B cell (primary cell): ENCODE measurements at regions not wholly inside any gene's neighbourhood (a gene's known extent, or its start where the extent isn't known, plus 50 kb on each side); places are given as distances from the start of the nearest gene placed in this dataset.

ENCODE experiments used
- ATAC-seq: fragments of 200-7000 bp; cut with Tn5 transposase; one replicate; pipeline ENCODE4 v1.10.0; 2021; ENCODE audit warnings: low read depth, mild to moderate bottlenecking, moderate number of reproducible peaks, moderate library complexity
- CTCF ChIA-PET: fragments of 350-600 bp; sonication (Branson Sonifier 250); formaldehyde crosslinking; loops from one replicate; lab custom pipeline; 2021; ENCODE audit warnings: antibody characterized with exemption, inconsistent platforms; lab: Charles Lee
- POLR2A ChIA-PET: fragments of 350-600 bp; sonication (Branson Sonifier 250); formaldehyde crosslinking; loops from one replicate; lab custom pipeline; 2021; ENCODE audit warnings: antibody characterized with exemption; lab: Charles Lee
- DNase-seq: peaks from one replicate; pipeline ENCODE4 v3.0.0; 2013
- H2AFZ ChIP-seq: 2 replicates; pipeline ENCODE4 v1.6.1; 2012; ENCODE audit warnings: mild to moderate bottlenecking, low read depth, low read length; ENCODE audit not compliant: insufficient read depth, poor library complexity, severe bottlenecking
- H3K27ac ChIP-seq, 2 donors: 1 replicate in 1 of 2; 2 replicates in 1 of 2; pipeline ENCODE4 v1.5.1; 2012 to 2013; ENCODE audit warnings: low read length in 2 of 2, mild to moderate bottlenecking in 2 of 2, moderate library complexity in 1 of 2
- H3K27me3 ChIP-seq, 4 experiments: fragments of 200-600 bp in 1 of 4; sonication (generic) in 1 of 4; replicated peaks in 1 of 4; 1 replicate in 2 of 4; 2 replicates in 2 of 4; pipeline versions ENCODE4 v1.6.1 to v1.7.0; 2013 to 2016; ENCODE audit warnings: low read length in 3 of 4, mild to moderate bottlenecking in 2 of 4, mixed read lengths in 1 of 4, moderate library complexity in 1 of 4; ENCODE audit not compliant: insufficient read depth in 4 of 4, control insufficient read depth in 3 of 4; ENCODE audit errors: control extremely low read depth in 1 of 4
- H3K36me3 ChIP-seq, 2 experiments: replicated peaks in 1 of 2; 1 replicate in 1 of 2; 2 replicates in 1 of 2; pipeline versions ENCODE4 v1.6.1 to v1.7.1; 2013; ENCODE audit warnings: low read length in 1 of 2; ENCODE audit not compliant: insufficient read depth in 2 of 2, control insufficient read depth in 1 of 2; ENCODE audit errors: control extremely low read depth in 1 of 2, extremely low read depth in 1 of 2
- H3K4me1 ChIP-seq, 2 donors: fragments of 200-600 bp in 1 of 2; sonication (generic) in 1 of 2; 1 replicate in 1 of 2; 2 replicates in 1 of 2; pipeline versions ENCODE4 v1.5.1 to v1.6.1; 2013 to 2017; ENCODE audit warnings: low read length in 2 of 2; ENCODE audit not compliant: control insufficient read depth in 2 of 2, insufficient read depth in 2 of 2
- H3K4me2 ChIP-seq: replicated peaks from 2 replicates; pipeline ENCODE3; 2012; ENCODE audit warnings: mild to moderate bottlenecking, low read depth, low read length; ENCODE audit not compliant: poor library complexity, severe bottlenecking
- H3K4me3 ChIP-seq, 5 experiments: fragments of 200-600 bp in 1 of 5; sonication (generic) in 1 of 5; 1 replicate in 3 of 5; 2 replicates in 2 of 5; pipeline versions ENCODE4 v1.5.1 to v1.7.0; 2011 to 2016; ENCODE audit warnings: low read length in 4 of 5, mild to moderate bottlenecking in 4 of 5, low read depth in 2 of 5, control low read depth in 1 of 5, moderate library complexity in 1 of 5; ENCODE audit not compliant: insufficient read depth in 1 of 5; ENCODE audit errors: control extremely low read depth in 1 of 5, extremely low read depth in 1 of 5
- H3K79me2 ChIP-seq: fragments of 200-600 bp; sonication (generic); one replicate; pipeline ENCODE4 v1.6.0; 2016; ENCODE audit warnings: low read length; ENCODE audit not compliant: control insufficient read depth, insufficient read depth
- H3K9ac ChIP-seq: fragments of 200-600 bp; sonication (generic); 2 replicates; pipeline ENCODE4 v1.6.1; 2017; ENCODE audit warnings: mild to moderate bottlenecking, low read length, moderate library complexity
- H3K9me3 ChIP-seq, 3 donors: one replicate each; pipeline versions ENCODE4 v1.6.1 to v1.7.1; 2013; ENCODE audit warnings: low read length in 2 of 3; ENCODE audit not compliant: control insufficient read depth in 2 of 3, insufficient read depth in 1 of 3; ENCODE audit errors: control extremely low read depth in 1 of 3
- H4K20me1 ChIP-seq: 2 replicates; pipeline ENCODE4 v1.6.0; 2012; ENCODE audit warnings: mild to moderate bottlenecking, low read length; ENCODE audit not compliant: insufficient read depth, control insufficient read depth, poor library complexity, severe bottlenecking
- H3K27ac Mint-ChIP-seq: one replicate; pipeline ENCODE4 v1.8.0; 2021; ENCODE audit warnings: mixed read lengths
- H3K27me3 Mint-ChIP-seq: one replicate; pipeline ENCODE4 v1.8.0; 2021; ENCODE audit warnings: mixed read lengths
- H3K4me1 Mint-ChIP-seq: one replicate; pipeline ENCODE4 v1.8.0; 2021; ENCODE audit warnings: mixed read lengths
- H3K4me3 Mint-ChIP-seq: one replicate; pipeline ENCODE4 v1.8.0; 2021; ENCODE audit warnings: mixed read lengths
- H3K9me3 Mint-ChIP-seq: one replicate; pipeline ENCODE4 v1.8.0; 2022; ENCODE audit warnings: mixed read lengths; ENCODE audit not compliant: insufficient read depth
- CTCF ChIP-seq: fragments of 200-600 bp; IDR thresholded peaks from one replicate; pipeline ENCODE4 v1.8.0; 2022; ENCODE audit warnings: antibody characterized with exemption, mild to moderate bottlenecking
- EZH2 ChIP-seq: IDR thresholded peaks from 2 replicates; pipeline ENCODE4 v1.6.1; 2012; ENCODE audit warnings: borderline replicate concordance, low read depth, mild to moderate bottlenecking, moderate library complexity, low read length; ENCODE audit not compliant: insufficient read depth, poor library complexity, severe bottlenecking
- WGBS: methylation state at CpG from one replicate; pipeline ENCODE4 v1.1.5; 2013; ENCODE audit warnings: missing lambda C conversion rate; ENCODE audit not compliant: insufficient coverage; 5-methylcytosine and 5-hydroxymethylcytosine counted together
- intact Hi-C: fragments of 100-400 bp; cut with micrococcal nuclease; formaldehyde crosslinking; loops from one replicate; pipeline ENCODE4 v1.10.0; 2022

- TF ChIP-seq EZH2, result no peak
- no peak for TF ChIP-seq CTCF
- peaks cover 0 to 3% (median 0%) of the 10 kb centered on the region in 3 donors for H3K9me3 ChIP-seq
- no peak overlapping the region for H3K4me2 ChIP-seq
- no peak overlapping the region for H3K9ac ChIP-seq
- CTCF ChIA-PET, result no interaction called here
- H3K27me3 ChIP-seq, result no peaks in the 10 kb centered on the region
- intact Hi-C loops, result no loop called here
- no peak for ATAC-seq
- POLR2A ChIA-PET, result no interaction called here
- no peak overlapping the region for H3K27ac Mint-ChIP-seq
- no peaks in the 10 kb centered on the region for H3K36me3 ChIP-seq
- no peak overlapping the region for H3K4me3 Mint-ChIP-seq
- no peaks in the 10 kb centered on the region for H3K4me1 Mint-ChIP-seq
- H2AFZ ChIP-seq, result no peak overlapping the region
- H3K9me3 Mint-ChIP-seq, result peaks cover 7% of the 10 kb centered on the region
- no peak for DNase-seq
- H4K20me1 ChIP-seq, result no peaks in the 10 kb centered on the region
- no peaks in the 10 kb centered on the region for H3K27me3 Mint-ChIP-seq
- H3K27ac ChIP-seq, result no peak overlapping the region
- no peak overlapping the region for H3K4me3 ChIP-seq
- H3K4me1 ChIP-seq, result no peaks in the 10 kb centered on the region
- H3K79me2 ChIP-seq, result no peaks in the 10 kb centered on the region
- WGBS, result 78% methylated on average over 3 of the region's 4 CpGs
Measured at GRCh38 chr16:73997971-73998370, 298.6 kb upstream of the PSMD7 start.

- Histone ChIP-seq H3K4me2 (no peak overlapping the region), H4K20me1 (no peaks in the 10 kb centered on the region), H3K27me3 (no peaks in the 10 kb centered on the region), H3K9ac (no peak overlapping the region), H3K4me1 (no peaks in the 10 kb centered on the region), H3K27ac (no peak overlapping the region), H2AFZ (no peak overlapping the region), H3K9me3 (peaks cover 0 to 3% (median 0%) of the 10 kb centered on the region in 3 donors), H3K4me3 (no peak overlapping the region), H3K36me3 (no peaks in the 10 kb centered on the region), H3K79me2 (no peaks in the 10 kb centered on the region)
- peaks cover 5% of the 10 kb centered on the region for H3K9me3 Mint-ChIP-seq
- 89% methylated on average over 1 of the region's 3 CpGs for WGBS
- ChIA-PET CTCF (no interaction called here), POLR2A (no interaction called here)
- no peak overlapping the region for H3K27ac Mint-ChIP-seq
- H3K4me3 Mint-ChIP-seq, result no peak overlapping the region
- intact Hi-C loops, result no loop called here
- no peak for TF ChIP-seq CTCF
- TF ChIP-seq EZH2, result no peak
- DNase-seq (no peak), ATAC-seq (no peak)
- no peaks in the 10 kb centered on the region for H3K27me3 Mint-ChIP-seq
- H3K4me1 Mint-ChIP-seq, result no peaks in the 10 kb centered on the region
Measured at GRCh38 chr16:73997340-73997711, 299.3 kb upstream of the PSMD7 start.
